Neural progenitor cell (in vitro differentiated cells): ENCODE measurements at regions not wholly inside any gene's neighbourhood (a gene's known extent, or its start where the extent isn't known, plus 50 kb on each side); places are given as distances from the start of the nearest gene placed in this dataset.
A peak's percentile ranks its signal among the peaks of the same experiment; 100 is the strongest.

Experiments
- DNase-seq: peaks from one replicate; pipeline ENCODE4 v3.0.0-alpha.2; 2016; ENCODE audit warnings: low spot score
- H2AFZ ChIP-seq: fragments of 200-600 bp; sonication (generic); replicated peaks from 2 replicates; pipeline ENCODE4 v1.6.1; 2016; ENCODE audit warnings: antibody characterized with exemption
- H3F3A ChIP-seq: fragments of 200-600 bp; sonication (generic); 2 replicates; pipeline ENCODE4 v1.6.1; 2016; ENCODE audit warnings: antibody characterized with exemption, low read depth
- H3K27ac ChIP-seq: fragments of 200-600 bp; sonication (generic); 2 replicates; pipeline ENCODE4 v1.5.1; 2016; ENCODE audit warnings: mild to moderate bottlenecking
- H3K27me3 ChIP-seq: fragments of 200-600 bp; sonication (generic); 2 replicates; pipeline ENCODE4 v1.6.1; 2016; ENCODE audit warnings: mild to moderate bottlenecking, moderate library complexity
- H3K36me3 ChIP-seq: fragments of 200-600 bp; sonication (generic); 2 replicates; pipeline ENCODE4 v1.5.1; 2016
- H3K4me1 ChIP-seq: fragments of 200-600 bp; sonication (generic); 2 replicates; pipeline ENCODE4 v1.6.1; 2016; ENCODE audit warnings: mixed run types
- H3K4me2 ChIP-seq: fragments of 200-600 bp; sonication (generic); 2 replicates; pipeline ENCODE4 v1.6.1; 2016
- H3K4me3 ChIP-seq: fragments of 200-600 bp; sonication (generic); 2 replicates; pipeline ENCODE4 v1.5.1; 2016
- H3K79me2 ChIP-seq: fragments of 200-600 bp; sonication (generic); 2 replicates; pipeline ENCODE4 v1.6.1; 2016; ENCODE audit warnings: low read depth
- H3K9ac ChIP-seq: fragments of 200-600 bp; sonication (generic); 2 replicates; pipeline ENCODE4 v1.6.1; 2016
- H3K9me3 ChIP-seq: fragments of 200-600 bp; sonication (generic); 2 replicates; pipeline ENCODE4 v1.5.1; 2016; ENCODE audit warnings: low read depth
- H4K20me1 ChIP-seq: fragments of 200-600 bp; sonication (generic); 2 replicates; pipeline ENCODE4 v1.6.1; 2016; ENCODE audit warnings: low read depth
- H3K27ac Mint-ChIP-seq: 3 replicates; pipeline ENCODE4 v1.8.0; 2021; ENCODE audit warnings: mixed read lengths
- H3K27me3 Mint-ChIP-seq: 2 replicates; pipeline ENCODE4 v1.8.0; 2022; ENCODE audit warnings: low read depth, mild to moderate bottlenecking, inconsistent platforms, moderate library complexity, mixed read lengths; ENCODE audit not compliant: insufficient read depth
- H3K36me3 Mint-ChIP-seq: 3 replicates; pipeline ENCODE4 v1.8.0; 2021; ENCODE audit warnings: mixed read lengths
- H3K4me1 Mint-ChIP-seq: 3 replicates; pipeline ENCODE4 v1.8.0; 2021; ENCODE audit warnings: mixed read lengths
- H3K4me3 Mint-ChIP-seq: 3 replicates; pipeline ENCODE4 v1.8.0; 2021; ENCODE audit warnings: mild to moderate bottlenecking, moderate library complexity, mixed read lengths
- H3K9me3 Mint-ChIP-seq: 3 replicates; pipeline ENCODE4 v1.8.0; 2020; ENCODE audit warnings: mixed read lengths
- EZH2 ChIP-seq: fragments of 200-600 bp; sonication (generic); IDR thresholded peaks from 2 replicates; pipeline ENCODE4 v1.6.1; 2017; ENCODE audit warnings: antibody characterized with exemption, mild to moderate bottlenecking, moderate library complexity
- EZH2phosphoT487 ChIP-seq: fragments of 200-600 bp; sonication (generic); IDR thresholded peaks from 2 replicates; pipeline ENCODE4 v1.6.1; 2017; ENCODE audit warnings: antibody characterized with exemption
- TF ChIP-seq, protein P1 (sequence below): fragments of 200-600 bp; sonication (generic); IDR thresholded peaks from 2 replicates; pipeline ENCODE4 v1.5.1; 2017; ENCODE audit warnings: antibody characterized with exemption, mild to moderate bottlenecking

DNA sequence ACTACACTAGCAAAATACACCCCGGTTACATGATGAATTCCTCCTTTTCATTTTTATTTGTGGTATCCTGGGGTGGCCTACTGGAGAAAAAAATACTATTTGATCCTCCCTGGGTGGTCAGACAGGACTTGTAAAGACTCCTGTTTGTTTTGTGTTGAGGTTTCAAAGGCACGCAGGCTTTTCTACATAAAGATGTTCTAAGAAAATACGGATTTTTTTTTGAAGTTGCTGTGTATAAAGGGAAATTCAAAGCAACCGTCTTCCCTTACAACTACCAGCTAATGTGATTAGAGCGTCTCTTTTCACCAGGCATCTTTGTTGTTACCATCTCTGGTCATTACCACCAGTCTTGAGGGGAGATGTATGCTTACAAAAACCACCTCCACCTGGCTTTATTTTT is 187.1 kb downstream of the SOX4 start:
- Histone ChIP-seq H3K9ac (no peak overlapping the region), H3K9me3 (no peaks in the 10 kb centered on the region), H3K4me3 (no peak overlapping the region), H3K4me1 (peaks cover 18% of the 10 kb centered on the region), H3K79me2 (peaks cover 70% of the 10 kb centered on the region), H2AFZ (no peak overlapping the region), H3F3A (peaks cover 25% of the 10 kb centered on the region), H3K27me3 (no peaks in the 10 kb centered on the region), H3K27ac (peak overlapping the region; percentile 78), H3K36me3 (no peaks in the 10 kb centered on the region), H3K4me2 (peak overlapping the region; percentile 50), H4K20me1 (peaks cover 22% of the 10 kb centered on the region)
- peaks cover 35% of the 10 kb centered on the region for H3K36me3 Mint-ChIP-seq
- no peak overlapping the region for H3K4me3 Mint-ChIP-seq
- TF ChIP-seq EZH2phosphoT487 (no peak), EZH2 (no peak)
- TF ChIP-seq, protein P1, sequence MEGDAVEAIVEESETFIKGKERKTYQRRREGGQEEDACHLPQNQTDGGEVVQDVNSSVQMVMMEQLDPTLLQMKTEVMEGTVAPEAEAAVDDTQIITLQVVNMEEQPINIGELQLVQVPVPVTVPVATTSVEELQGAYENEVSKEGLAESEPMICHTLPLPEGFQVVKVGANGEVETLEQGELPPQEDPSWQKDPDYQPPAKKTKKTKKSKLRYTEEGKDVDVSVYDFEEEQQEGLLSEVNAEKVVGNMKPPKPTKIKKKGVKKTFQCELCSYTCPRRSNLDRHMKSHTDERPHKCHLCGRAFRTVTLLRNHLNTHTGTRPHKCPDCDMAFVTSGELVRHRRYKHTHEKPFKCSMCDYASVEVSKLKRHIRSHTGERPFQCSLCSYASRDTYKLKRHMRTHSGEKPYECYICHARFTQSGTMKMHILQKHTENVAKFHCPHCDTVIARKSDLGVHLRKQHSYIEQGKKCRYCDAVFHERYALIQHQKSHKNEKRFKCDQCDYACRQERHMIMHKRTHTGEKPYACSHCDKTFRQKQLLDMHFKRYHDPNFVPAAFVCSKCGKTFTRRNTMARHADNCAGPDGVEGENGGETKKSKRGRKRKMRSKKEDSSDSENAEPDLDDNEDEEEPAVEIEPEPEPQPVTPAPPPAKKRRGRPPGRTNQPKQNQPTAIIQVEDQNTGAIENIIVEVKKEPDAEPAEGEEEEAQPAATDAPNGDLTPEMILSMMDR, result no peak
- H3K4me1 Mint-ChIP-seq, result peaks cover 34% of the 10 kb centered on the region
- no peaks in the 10 kb centered on the region for H3K27me3 Mint-ChIP-seq
- peak overlapping the region; percentile 14 for H3K27ac Mint-ChIP-seq
- no peaks in the 10 kb centered on the region for H3K9me3 Mint-ChIP-seq
- peak; percentile 49 for DNase-seq

DNA sequence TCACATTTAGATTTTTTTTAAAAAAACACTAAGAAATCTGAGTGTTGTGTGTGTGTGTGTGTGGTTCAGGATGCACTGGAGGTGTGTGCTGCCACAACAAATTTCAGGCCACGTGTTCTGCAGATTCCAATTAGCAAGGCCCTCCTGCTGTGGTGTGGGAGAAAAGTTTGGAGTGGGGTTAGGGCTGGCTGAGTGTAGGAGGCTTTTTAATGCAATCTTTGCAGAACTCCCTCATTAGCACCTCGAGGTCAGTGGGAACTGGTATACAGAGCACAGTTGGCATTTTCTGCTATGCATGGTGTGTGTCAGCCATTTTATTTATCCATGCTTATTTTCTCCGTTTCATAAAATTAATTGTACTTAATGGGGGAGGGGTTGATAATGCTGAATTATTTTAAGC is 187.6 kb downstream of the SOX4 start:
- H3K9me3 ChIP-seq, result no peaks in the 10 kb centered on the region
- H2AFZ ChIP-seq, result no peak overlapping the region
- peaks cover 70% of the 10 kb centered on the region for H3K79me2 ChIP-seq
- H3K27me3 ChIP-seq, result no peaks in the 10 kb centered on the region
- Mint-ChIP-seq H3K27me3 (no peaks in the 10 kb centered on the region), H3K4me1 (peaks cover 31% of the 10 kb centered on the region), H3K9me3 (no peaks in the 10 kb centered on the region), H3K27ac (peak overlapping the region; percentile 61), H3K4me3 (peak overlapping the region; percentile 39), H3K36me3 (peaks cover 34% of the 10 kb centered on the region)
- peak; percentile 47 for DNase-seq
- H3K9ac ChIP-seq, result no peak overlapping the region
- peaks cover 25% of the 10 kb centered on the region for H3F3A ChIP-seq
- no peak for TF ChIP-seq EZH2phosphoT487
- peaks cover 22% of the 10 kb centered on the region for H4K20me1 ChIP-seq
- H3K4me2 ChIP-seq, result peak overlapping the region; percentile 50
- H3K36me3 ChIP-seq, result no peaks in the 10 kb centered on the region
- H3K27ac ChIP-seq, result no peak overlapping the region
- no peak overlapping the region for H3K4me3 ChIP-seq
- H3K4me1 ChIP-seq, result peaks cover 18% of the 10 kb centered on the region

- DNase-seq, result no peak
- Mint-ChIP-seq H3K4me3 (no peak overlapping the region), H3K9me3 (peaks cover 3% of the 10 kb centered on the region), H3K27me3 (no peaks in the 10 kb centered on the region), H3K4me1 (peaks cover 21% of the 10 kb centered on the region), H3K36me3 (peaks cover 40% of the 10 kb centered on the region), H3K27ac (peak overlapping the region; percentile 77)
- no peak for TF ChIP-seq EZH2phosphoT487
- TF ChIP-seq, protein P1, result no peak
- TF ChIP-seq EZH2, result no peak
- Histone ChIP-seq H3K79me2 (peaks cover 76% of the 10 kb centered on the region), H3K9ac (no peak overlapping the region), H3K27ac (no peak overlapping the region), H3K27me3 (no peaks in the 10 kb centered on the region), H3K9me3 (no peaks in the 10 kb centered on the region), H3K36me3 (no peaks in the 10 kb centered on the region), H3K4me1 (peaks cover 14% of the 10 kb centered on the region), H3K4me2 (no peak overlapping the region), H4K20me1 (peaks cover 14% of the 10 kb centered on the region), H2AFZ (no peak overlapping the region), H3F3A (peaks cover 13% of the 10 kb centered on the region), H3K4me3 (no peak overlapping the region)
Measured at GRCh38 chr6:21785164-21785563, 191.6 kb downstream of the SOX4 start.

- H2AFZ ChIP-seq, result no peak overlapping the region
- no peak overlapping the region for H3K4me2 ChIP-seq
- H3K4me1 ChIP-seq, result no peaks in the 10 kb centered on the region
- H3K9me3 ChIP-seq, result no peaks in the 10 kb centered on the region
- DNase-seq, result no peak
- no peak overlapping the region for H3K9ac ChIP-seq
- Mint-ChIP-seq H3K27me3 (no peaks in the 10 kb centered on the region), H3K27ac (no peak overlapping the region), H3K9me3 (peaks cover 7% of the 10 kb centered on the region), H3K4me3 (no peak overlapping the region), H3K4me1 (no peaks in the 10 kb centered on the region), H3K36me3 (peaks cover 32% of the 10 kb centered on the region)
- no peaks in the 10 kb centered on the region for H4K20me1 ChIP-seq
- peaks cover 66% of the 10 kb centered on the region for H3K79me2 ChIP-seq
- no peaks in the 10 kb centered on the region for H3F3A ChIP-seq
- H3K36me3 ChIP-seq, result no peaks in the 10 kb centered on the region
- H3K27me3 ChIP-seq, result no peaks in the 10 kb centered on the region
- no peak overlapping the region for H3K27ac ChIP-seq
- no peak for TF ChIP-seq EZH2
- TF ChIP-seq, protein P1, result no peak
- no peak for TF ChIP-seq EZH2phosphoT487
- H3K4me3 ChIP-seq, result no peak overlapping the region
Measured at GRCh38 chr6:21791056-21791455, 197.5 kb downstream of the SOX4 start.
